Breast epithelium (tissue), 3 donors: ENCODE measurements at regions not wholly inside any gene's neighbourhood (a gene's known extent, or its start where the extent isn't known, plus 50 kb on each side); places are given as distances from the start of the nearest gene placed in this dataset.

Source experiments
- POLR2A ChIP-seq: fragments of 450-650 bp; IDR thresholded peaks from one replicate; pipeline ENCODE4 v1.6.1; 2016; ENCODE audit warnings: antibody characterized with exemption, mild to moderate bottlenecking, moderate library complexity
- TF ChIP-seq, protein P1 (sequence below), 3 donors: fragments of 450-650 bp; IDR thresholded peaks; one replicate each; pipeline ENCODE4 v1.5.1; 2016 to 2017; ENCODE audit warnings: antibody characterized with exemption in 3 of 3, mild to moderate bottlenecking in 3 of 3, moderate library complexity in 3 of 3

DNA sequence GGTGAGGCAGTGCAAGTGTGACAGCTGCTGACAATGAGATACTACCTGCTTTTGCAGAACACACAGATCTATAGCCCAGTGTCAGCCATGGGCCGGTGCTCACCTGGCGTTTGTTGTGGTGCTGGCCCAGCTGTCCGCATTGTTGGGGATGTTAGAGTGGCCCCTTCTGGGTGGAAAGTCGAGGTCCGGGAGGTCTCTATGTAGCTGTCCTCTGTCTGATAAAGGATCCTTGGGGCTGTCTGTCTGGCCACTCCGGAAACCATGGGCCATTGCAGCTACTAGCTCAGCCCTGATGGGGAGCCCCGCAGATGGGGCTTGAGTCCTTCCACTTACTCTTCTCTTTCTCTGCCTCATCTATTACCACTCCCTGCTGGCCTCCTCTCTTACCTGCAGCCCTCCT is 181.5 kb upstream of the TSHZ3 start:
- no peak for TF ChIP-seq POLR2A
- TF ChIP-seq, protein P1, sequence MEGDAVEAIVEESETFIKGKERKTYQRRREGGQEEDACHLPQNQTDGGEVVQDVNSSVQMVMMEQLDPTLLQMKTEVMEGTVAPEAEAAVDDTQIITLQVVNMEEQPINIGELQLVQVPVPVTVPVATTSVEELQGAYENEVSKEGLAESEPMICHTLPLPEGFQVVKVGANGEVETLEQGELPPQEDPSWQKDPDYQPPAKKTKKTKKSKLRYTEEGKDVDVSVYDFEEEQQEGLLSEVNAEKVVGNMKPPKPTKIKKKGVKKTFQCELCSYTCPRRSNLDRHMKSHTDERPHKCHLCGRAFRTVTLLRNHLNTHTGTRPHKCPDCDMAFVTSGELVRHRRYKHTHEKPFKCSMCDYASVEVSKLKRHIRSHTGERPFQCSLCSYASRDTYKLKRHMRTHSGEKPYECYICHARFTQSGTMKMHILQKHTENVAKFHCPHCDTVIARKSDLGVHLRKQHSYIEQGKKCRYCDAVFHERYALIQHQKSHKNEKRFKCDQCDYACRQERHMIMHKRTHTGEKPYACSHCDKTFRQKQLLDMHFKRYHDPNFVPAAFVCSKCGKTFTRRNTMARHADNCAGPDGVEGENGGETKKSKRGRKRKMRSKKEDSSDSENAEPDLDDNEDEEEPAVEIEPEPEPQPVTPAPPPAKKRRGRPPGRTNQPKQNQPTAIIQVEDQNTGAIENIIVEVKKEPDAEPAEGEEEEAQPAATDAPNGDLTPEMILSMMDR (IDR thresholded peaks at IDR 0.05), result no peak
